ENCODE measurements at regions not wholly inside any gene's neighbourhood (a gene's known extent, or its start where the extent isn't known, plus 50 kb on each side); places are given as distances from the start of the nearest gene placed in this dataset.

DNA sequence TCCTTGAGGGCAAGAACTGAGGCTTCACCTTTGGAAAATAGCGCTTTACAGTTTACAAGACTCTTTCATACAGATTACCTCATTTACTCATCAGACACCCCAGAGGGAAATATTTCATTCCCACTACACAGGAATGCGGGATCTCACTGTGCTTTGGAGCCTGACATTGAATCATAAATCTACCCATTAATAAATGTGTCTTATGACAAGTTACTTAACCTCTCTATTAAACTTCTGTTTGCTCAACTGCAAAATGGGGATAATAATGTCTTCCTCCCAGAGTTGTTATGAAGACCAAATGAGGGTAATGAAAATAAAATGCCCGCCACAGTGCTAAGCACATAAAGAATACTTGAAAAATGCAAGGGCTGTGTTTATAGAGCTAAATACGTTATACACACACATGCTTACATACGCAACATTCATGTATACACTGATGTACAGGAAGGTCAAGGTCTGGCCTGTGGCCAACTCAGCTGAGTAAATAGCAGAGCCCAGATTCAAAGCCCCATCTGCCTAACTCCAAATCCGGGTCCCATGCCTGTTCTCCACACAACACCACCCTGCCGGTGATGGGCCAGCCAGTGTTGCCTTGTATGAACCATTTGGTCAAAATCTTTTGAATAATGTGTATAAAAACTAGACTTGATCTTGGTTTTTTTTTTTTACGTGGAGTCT lies 56.6 kb upstream of the CALM2 start:
- Histone ChIP-seq H4K5ac (ENCODE audit: insufficient read length, low read depth, low read length) (no peak overlapping the region), H3K23me2 (ENCODE audit: insufficient read length, low read depth, low read length, poor library complexity, severe bottlenecking) (no peaks in the 10 kb centered on the region), H2BK20ac (ENCODE audit: low read depth, low read length, poor library complexity, severe bottlenecking) (no peak overlapping the region), H2AK5ac (ENCODE audit: insufficient read length, low read length) (no peak overlapping the region), H3K27me3 (ENCODE audit: insufficient read depth, low read length) (no peaks in the 10 kb centered on the region), H3K18ac (ENCODE audit: insufficient read length, low read depth, low read length) (no peak overlapping the region), H2BK15ac (ENCODE audit: low read depth, low read length) (no peak overlapping the region), H3K79me2 (ENCODE audit: insufficient read depth, low read length) (no peaks in the 10 kb centered on the region), H3K27ac (ENCODE audit: insufficient read length, low read depth, low read length) (no peak overlapping the region), H4K8ac (replicated peaks; ENCODE audit: insufficient read length, low read depth, low read length) (no peak overlapping the region), H2BK120ac (ENCODE audit: low read depth, low read length, poor library complexity, severe bottlenecking) (no peak overlapping the region), H2BK12ac (ENCODE audit: insufficient read length, low read depth, low read length) (no peak overlapping the region), H4K20me1 (ENCODE audit: control insufficient read depth, insufficient read depth, insufficient read length) (no peaks in the 10 kb centered on the region), H3K4me1 (ENCODE audit: insufficient read depth, low read length) (peaks cover 7% of the 10 kb centered on the region; the same call in 1 of the 2 replicates), H3K14ac (ENCODE audit: insufficient read depth, low read length) (no peak overlapping the region), H3T11ph (ENCODE audit: low read length) (no peak overlapping the region), H2AFZ (ENCODE audit: low read length) (no peak overlapping the region), H3K4ac (ENCODE audit: low read depth, low read length) (no peak overlapping the region), H3K9me3 (ENCODE audit: control insufficient read depth, low read depth, low read length) (no peaks in the 10 kb centered on the region), H3K56ac (ENCODE audit: insufficient read length, low read depth, low read length) (no peak overlapping the region), H2BK5ac (ENCODE audit: insufficient read length, low read length) (no peak overlapping the region), H3K79me1 (ENCODE audit: insufficient read depth, low read depth, low read length, poor library complexity, severe bottlenecking) (no peaks in the 10 kb centered on the region), H3K4me2 (ENCODE audit: insufficient read depth, insufficient read length, low read length) (no peak overlapping the region), H3K9ac (ENCODE audit: extremely low read depth, insufficient read length, low read length) (no peak overlapping the region), H3K23ac (ENCODE audit: insufficient read length, low read depth, low read length) (no peak overlapping the region), H4K91ac (ENCODE audit: insufficient read length, low read depth, low read length) (no peak overlapping the region)
- WGBS (ENCODE audit: extremely low coverage, insufficient read length, low lambda C conversion rate), result no CpG with 5 or more reads among the region's 8 CpGs
- Mint-ChIP-seq H3K4me1 (peaks cover 35 to 41% of the 10 kb centered on the region in 2 experiments), H3K36me3 (ENCODE audit: insufficient read depth in 1 of 3, low read depth in 3 of 3) (no peaks in the 10 kb centered on the region; a peak in 1 of 7 replicates), H3K27ac (no peak overlapping the region), H3K27me3 (ENCODE audit: low read depth) (peaks cover 15% of the 10 kb centered on the region), H3K4me3 (no peak overlapping the region), H3K9me3 (no peaks in the 10 kb centered on the region)
- TF ChIP-seq, protein P1, sequence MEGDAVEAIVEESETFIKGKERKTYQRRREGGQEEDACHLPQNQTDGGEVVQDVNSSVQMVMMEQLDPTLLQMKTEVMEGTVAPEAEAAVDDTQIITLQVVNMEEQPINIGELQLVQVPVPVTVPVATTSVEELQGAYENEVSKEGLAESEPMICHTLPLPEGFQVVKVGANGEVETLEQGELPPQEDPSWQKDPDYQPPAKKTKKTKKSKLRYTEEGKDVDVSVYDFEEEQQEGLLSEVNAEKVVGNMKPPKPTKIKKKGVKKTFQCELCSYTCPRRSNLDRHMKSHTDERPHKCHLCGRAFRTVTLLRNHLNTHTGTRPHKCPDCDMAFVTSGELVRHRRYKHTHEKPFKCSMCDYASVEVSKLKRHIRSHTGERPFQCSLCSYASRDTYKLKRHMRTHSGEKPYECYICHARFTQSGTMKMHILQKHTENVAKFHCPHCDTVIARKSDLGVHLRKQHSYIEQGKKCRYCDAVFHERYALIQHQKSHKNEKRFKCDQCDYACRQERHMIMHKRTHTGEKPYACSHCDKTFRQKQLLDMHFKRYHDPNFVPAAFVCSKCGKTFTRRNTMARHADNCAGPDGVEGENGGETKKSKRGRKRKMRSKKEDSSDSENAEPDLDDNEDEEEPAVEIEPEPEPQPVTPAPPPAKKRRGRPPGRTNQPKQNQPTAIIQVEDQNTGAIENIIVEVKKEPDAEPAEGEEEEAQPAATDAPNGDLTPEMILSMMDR (conservative IDR thresholded peaks at IDR 0.05), result no peak
- DNase-seq, result no peak
